Loucy (cell line): ENCODE measurements at regions not wholly inside any gene's neighbourhood (a gene's known extent, or its start where the extent isn't known, plus 50 kb on each side); places are given as distances from the start of the nearest gene placed in this dataset.

Experiments
- H2AFZ ChIP-seq: fragments of 200-600 bp; sonication (generic); 2 replicates; pipeline ENCODE4 v1.6.0; 2016; ENCODE audit warnings: antibody characterized with exemption, mild to moderate bottlenecking, low read length, moderate library complexity
- H3F3A ChIP-seq: fragments of 200-600 bp; 2 replicates; pipeline ENCODE4 v1.6.0; 2016; ENCODE audit warnings: antibody characterized with exemption, low read depth, mild to moderate bottlenecking
- H3K27me3 ChIP-seq: fragments of 200-600 bp; sonication (generic); 2 replicates; pipeline ENCODE4 v1.6.1; 2014; ENCODE audit warnings: low read length, mild to moderate bottlenecking; ENCODE audit not compliant: insufficient read depth, poor library complexity, severe bottlenecking
- H3K36me3 ChIP-seq: fragments of 200-600 bp; sonication (generic); 2 replicates; pipeline ENCODE4 v1.6.1; 2016; ENCODE audit warnings: low read length; ENCODE audit not compliant: insufficient read depth
- H3K4me1 ChIP-seq: fragments of 200-600 bp; sonication (generic); 2 replicates; pipeline ENCODE4 v1.5.1; 2014; ENCODE audit warnings: low read length, mild to moderate bottlenecking; ENCODE audit not compliant: insufficient read depth, poor library complexity, severe bottlenecking
- H3K4me2 ChIP-seq: fragments of 200-600 bp; sonication (generic); 2 replicates; pipeline ENCODE4 v1.6.0; 2014; ENCODE audit warnings: antibody characterized with exemption, low read length, low read depth, mild to moderate bottlenecking; ENCODE audit not compliant: poor library complexity, severe bottlenecking
- H3K4me3 ChIP-seq: fragments of 200-600 bp; sonication (generic); 2 replicates; pipeline ENCODE4 v1.5.1; 2014; ENCODE audit warnings: low read length, mild to moderate bottlenecking, mixed read lengths; ENCODE audit not compliant: poor library complexity, severe bottlenecking
- H3K79me2 ChIP-seq: fragments of 200-600 bp; sonication (generic); 2 replicates; pipeline ENCODE4 v1.6.1; 2014; ENCODE audit warnings: low read length; ENCODE audit not compliant: insufficient read depth
- H3K9ac ChIP-seq: fragments of 200-600 bp; sonication (generic); 2 replicates; pipeline ENCODE4 v1.6.0; 2014; ENCODE audit warnings: mild to moderate bottlenecking, low read depth, low read length, moderate library complexity; ENCODE audit not compliant: poor library complexity, severe bottlenecking
- H3K9me2 ChIP-seq: fragments of 200-600 bp; sonication (generic); replicated peaks from 2 replicates; pipeline ENCODE4 v1.6.1; 2016; ENCODE audit warnings: low read depth, low read length, mixed read lengths
- H3K9me3 ChIP-seq: fragments of 200-600 bp; sonication (generic); 2 replicates; pipeline ENCODE4 v1.6.1; 2014; ENCODE audit warnings: mild to moderate bottlenecking, antibody characterized with exemption, low read length, low read depth; ENCODE audit not compliant: insufficient read depth
- H4K20me1 ChIP-seq: fragments of 200-600 bp; sonication (generic); 2 replicates; pipeline ENCODE4 v1.6.0; 2014; ENCODE audit warnings: antibody characterized with exemption, low read length, mild to moderate bottlenecking; ENCODE audit not compliant: insufficient read depth, poor library complexity, severe bottlenecking
- EZH2phosphoT487 ChIP-seq: fragments of 200-600 bp; IDR thresholded peaks from 2 replicates; pipeline ENCODE4 v1.6.1; 2018; ENCODE audit warnings: antibody characterized with exemption, mild to moderate bottlenecking, moderate library complexity, borderline replicate concordance
- TF ChIP-seq, protein P1 (sequence below): fragments of 200-600 bp; sonication (generic); conservative IDR thresholded peaks from 2 replicates; pipeline ENCODE4 v1.5.1; 2014; ENCODE audit warnings: mild to moderate bottlenecking, antibody characterized with exemption, low read length

GRCh38 chr5:120919017-120919416 is 454.9 kb downstream of the PRR16 start:
- H3K27me3 ChIP-seq = no peaks in the 10 kb centered on the region
- no peaks in the 10 kb centered on the region for H3F3A ChIP-seq
- H3K36me3 ChIP-seq = no peaks in the 10 kb centered on the region
- no peak overlapping the region for H3K4me2 ChIP-seq
- H3K79me2 ChIP-seq = no peaks in the 10 kb centered on the region
- H3K4me1 ChIP-seq = no peaks in the 10 kb centered on the region
- TF ChIP-seq, protein P1, sequence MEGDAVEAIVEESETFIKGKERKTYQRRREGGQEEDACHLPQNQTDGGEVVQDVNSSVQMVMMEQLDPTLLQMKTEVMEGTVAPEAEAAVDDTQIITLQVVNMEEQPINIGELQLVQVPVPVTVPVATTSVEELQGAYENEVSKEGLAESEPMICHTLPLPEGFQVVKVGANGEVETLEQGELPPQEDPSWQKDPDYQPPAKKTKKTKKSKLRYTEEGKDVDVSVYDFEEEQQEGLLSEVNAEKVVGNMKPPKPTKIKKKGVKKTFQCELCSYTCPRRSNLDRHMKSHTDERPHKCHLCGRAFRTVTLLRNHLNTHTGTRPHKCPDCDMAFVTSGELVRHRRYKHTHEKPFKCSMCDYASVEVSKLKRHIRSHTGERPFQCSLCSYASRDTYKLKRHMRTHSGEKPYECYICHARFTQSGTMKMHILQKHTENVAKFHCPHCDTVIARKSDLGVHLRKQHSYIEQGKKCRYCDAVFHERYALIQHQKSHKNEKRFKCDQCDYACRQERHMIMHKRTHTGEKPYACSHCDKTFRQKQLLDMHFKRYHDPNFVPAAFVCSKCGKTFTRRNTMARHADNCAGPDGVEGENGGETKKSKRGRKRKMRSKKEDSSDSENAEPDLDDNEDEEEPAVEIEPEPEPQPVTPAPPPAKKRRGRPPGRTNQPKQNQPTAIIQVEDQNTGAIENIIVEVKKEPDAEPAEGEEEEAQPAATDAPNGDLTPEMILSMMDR = no peak
- no peak for TF ChIP-seq EZH2phosphoT487
- no peaks in the 10 kb centered on the region for H4K20me1 ChIP-seq
- no peak overlapping the region for H2AFZ ChIP-seq
- no peaks in the 10 kb centered on the region for H3K9me3 ChIP-seq
- H3K9ac ChIP-seq = no peak overlapping the region
- no peaks in the 10 kb centered on the region for H3K9me2 ChIP-seq
- H3K4me3 ChIP-seq = no peak overlapping the region

DNA sequence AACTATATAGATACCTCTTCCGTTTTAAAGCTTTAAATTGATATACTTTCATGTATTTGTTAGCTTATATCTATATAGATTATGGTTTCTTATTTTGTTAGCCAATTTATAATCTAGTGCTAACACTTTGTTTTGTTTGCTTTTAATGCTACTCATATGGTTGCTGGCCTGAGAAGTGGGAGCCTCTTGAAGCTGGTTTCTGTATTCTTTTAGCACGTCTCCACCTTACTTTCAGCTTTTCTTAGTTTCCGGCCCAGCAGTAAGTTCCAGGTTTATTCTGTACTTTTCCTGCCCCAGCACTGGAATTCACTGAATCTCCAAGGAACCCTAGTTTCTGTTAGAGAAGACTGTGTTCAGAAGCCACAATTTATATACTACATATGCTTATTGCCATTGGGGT is 458.9 kb downstream of the PRR16 start:
- H2AFZ ChIP-seq = no peak overlapping the region
- H3K4me2 ChIP-seq = no peak overlapping the region
- no peaks in the 10 kb centered on the region for H3K9me2 ChIP-seq
- TF ChIP-seq, protein P1 = no peak
- TF ChIP-seq EZH2phosphoT487 = no peak
- H3K79me2 ChIP-seq = no peaks in the 10 kb centered on the region
- H3K4me1 ChIP-seq = no peaks in the 10 kb centered on the region
- no peaks in the 10 kb centered on the region for H3K36me3 ChIP-seq
- no peaks in the 10 kb centered on the region for H3F3A ChIP-seq
- no peak overlapping the region for H3K4me3 ChIP-seq
- H3K9me3 ChIP-seq = no peaks in the 10 kb centered on the region
- H3K27me3 ChIP-seq = no peaks in the 10 kb centered on the region
- no peak overlapping the region for H3K9ac ChIP-seq
- no peaks in the 10 kb centered on the region for H4K20me1 ChIP-seq

- Histone ChIP-seq H3K4me1 (no peaks in the 10 kb centered on the region), H3K4me2 (no peak overlapping the region), H3F3A (no peaks in the 10 kb centered on the region), H4K20me1 (no peaks in the 10 kb centered on the region), H3K4me3 (no peak overlapping the region), H3K27me3 (no peaks in the 10 kb centered on the region), H3K9me3 (no peaks in the 10 kb centered on the region), H2AFZ (no peak overlapping the region), H3K9ac (no peak overlapping the region), H3K9me2 (no peaks in the 10 kb centered on the region), H3K36me3 (no peaks in the 10 kb centered on the region), H3K79me2 (no peaks in the 10 kb centered on the region)
- TF ChIP-seq EZH2phosphoT487 = no peak
- TF ChIP-seq, protein P1 = no peak
Observed at GRCh38 chr5:120926471-120926870, 462.4 kb downstream of the PRR16 start.
